ENCODE measurements at regions not wholly inside any gene's neighbourhood (a gene's known extent, or its start where the extent isn't known, plus 50 kb on each side); places are given as distances from the start of the nearest gene placed in this dataset.

- TF ChIP-seq ZHX2 (IDR thresholded peaks at IDR 0.05; ENCODE audit: low read depth) (no peak), ZHX2 (CRISPR knock-in tag; IDR thresholded peaks at IDR 0.05; ENCODE audit: borderline replicate concordance) (no peak), ZNF572 (CRISPR knock-in tag; IDR thresholded peaks at IDR 0.05) (no peak), ZBTB20 (CRISPR knock-in tag; IDR thresholded peaks at IDR 0.05; ENCODE audit: borderline replicate concordance, low read depth) (no peak)
Observed at GRCh38 chr6:93496548-93496947, 77.2 kb upstream of the EPHA7 start (continued).

GRCh38 chr6:93494057-93494456 is 74.7 kb upstream of the EPHA7 start:
- Histone ChIP-seq H3K4me3 (replicated peaks in 1 of 3; ENCODE audit: insufficient read depth in 1 of 3, low read depth in 2 of 3, low read length in 3 of 3) (no peak overlapping the region), H4K20me1 (ENCODE audit: insufficient read depth, low read length) (no peaks in the 10 kb centered on the region), H3K79me2 (ENCODE audit: insufficient read depth, low read length) (no peaks in the 10 kb centered on the region), H2AFZ (ENCODE audit: low read length) (no peak overlapping the region), H3K27ac (ENCODE audit: extremely low read length, insufficient read depth, low read length) (no peak overlapping the region), H3K9me3 (ENCODE audit: low read length) (no peaks in the 10 kb centered on the region), H3K4me1 (ENCODE audit: insufficient read depth, low read length) (no peaks in the 10 kb centered on the region), H3K27me3 (ENCODE audit: control insufficient read depth in 1 of 2, insufficient read depth in 2 of 2, low read length in 2 of 2) (no peaks in the 10 kb centered on the region), H3K4me2 (ENCODE audit: low read depth, low read length) (no peak overlapping the region), H3K9ac (ENCODE audit: insufficient read depth, low read depth, low read length) (no peak overlapping the region), H3K36me3 (replicated peaks in 1 of 2; ENCODE audit: control insufficient read depth in 1 of 2, insufficient read depth in 2 of 2, low read length in 2 of 2) (no peaks in the 10 kb centered on the region)
- FAIRE-seq, result no peak
- WGBS (ENCODE audit: low lambda C conversion rate), result 4% methylated on average over 3 of the region's 3 CpGs
- ChIA-PET POLR2A (no interaction called here), CTCF (ENCODE audit: low intra/inter-chr PET ratio, low total read pairs) (no interaction called here)
- no TSS peak for BruUV-seq (replicated peaks)
- ATAC-seq, result no peak
- intact Hi-C loops (cut with micrococcal nuclease; ENCODE audit: unreplicated experiment), result no loop called here
- in situ Hi-C loops (cut with HindIII; ENCODE audit: extremely low pct_ligation_motif_present, low pct_unique_long_range_greater_than_20kb), result no loop called here
- no peak for DNase-seq (ENCODE audit: low spot score)
- TF ChIP-seq ZNF678 (CRISPR knock-in tag; IDR thresholded peaks at IDR 0.05) (no peak), ZNF841 (CRISPR knock-in tag; IDR thresholded peaks at IDR 0.05; ENCODE audit: borderline replicate concordance) (no peak), NCOA5 (CRISPR knock-in tag; IDR thresholded peaks at IDR 0.05) (no peak), CCAR2 (optimal IDR thresholded peaks at IDR 0.05; ENCODE audit: low read depth, low read length) (no peak), ZNF703 (CRISPR knock-in tag; IDR thresholded peaks at IDR 0.05; ENCODE audit: borderline replicate concordance) (no peak), SIN3B (IDR thresholded peaks at IDR 0.05; ENCODE audit: low read length) (no peak), ZNF274 (CRISPR knock-in tag; IDR thresholded peaks at IDR 0.05) (no peak), ZNF382 (CRISPR knock-in tag; IDR thresholded peaks at IDR 0.05; ENCODE audit: borderline replicate concordance) (no peak), USF2 (IDR thresholded peaks at IDR 0.05; ENCODE audit: low read depth, low read length) (no peak), USF2 (CRISPR knock-in tag; IDR thresholded peaks at IDR 0.05; ENCODE audit: borderline replicate concordance) (no peak), BRF2 (CRISPR knock-in tag; IDR thresholded peaks at IDR 0.05) (no peak), SP1 (IDR thresholded peaks at IDR 0.05) (no peak), SP1 (CRISPR knock-in tag; IDR thresholded peaks at IDR 0.05) (no peak)

Data from HepG2 (cell line).